ENCODE measurements at regions not wholly inside any gene's neighbourhood (a gene's known extent, or its start where the extent isn't known, plus 50 kb on each side); places are given as distances from the start of the nearest gene placed in this dataset.

DNA sequence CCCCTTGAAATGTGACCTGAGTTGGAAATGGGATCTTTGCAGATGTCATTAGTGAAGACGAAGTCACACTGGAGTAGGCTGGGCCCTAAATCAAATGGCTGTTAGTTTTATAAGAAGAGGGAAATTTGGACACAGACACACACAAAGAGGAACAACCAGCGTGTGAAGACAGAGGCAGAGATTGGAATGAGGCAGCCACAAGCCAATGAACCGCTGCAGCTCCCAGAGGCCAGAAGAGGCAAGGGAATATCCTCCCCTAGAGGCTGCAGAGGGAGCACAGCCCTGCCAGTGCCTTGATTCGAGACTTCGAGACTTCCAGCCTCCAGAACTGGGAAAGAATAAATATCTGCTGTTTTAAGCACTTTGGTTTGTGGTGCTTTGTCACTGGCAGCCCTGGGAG is 484.5 kb downstream of the MN1 start:
- ChIA-PET POLR2A (no interaction called here), CTCF (no interaction called here)
- 95% methylated on average over 4 of the region's 5 CpGs for whole genome bisulfite sequencing (ENCODE audit: insufficient coverage)
- Mint-ChIP-seq H3K4me3 (no peak overlapping the region), H3K9me3 (ENCODE audit: insufficient read depth) (peaks cover 9% of the 10 kb centered on the region), H3K27me3 (peaks cover 33% of the 10 kb centered on the region), H3K4me1 (no peaks in the 10 kb centered on the region), H3K27ac (no peak overlapping the region)
- DNase-seq (no peak), ATAC-seq (ENCODE audit: low read depth) (no peak)
- H3K36me3 ChIP-seq (replicated peaks in 1 of 2; ENCODE audit: control extremely low read depth in 1 of 2, control insufficient read depth in 1 of 2, extremely low read depth in 1 of 2, insufficient read depth in 2 of 2, low read length in 1 of 2), result no peaks in the 10 kb centered on the region
- H3K4me3 ChIP-seq (ENCODE audit: control extremely low read depth in 1 of 5, extremely low read depth in 1 of 5, insufficient read depth in 1 of 5, low read depth in 2 of 5, low read length in 4 of 5), result no peak overlapping the region
- no peaks in the 10 kb centered on the region for H3K27me3 ChIP-seq (replicated peaks in 1 of 4; ENCODE audit: control extremely low read depth in 1 of 4, control insufficient read depth in 3 of 4, insufficient read depth in 4 of 4, low read length in 3 of 4)
- H3K27ac ChIP-seq (ENCODE audit: low read length in 2 of 2), result no peak overlapping the region
- no peaks in the 10 kb centered on the region for H3K4me1 ChIP-seq (ENCODE audit: control insufficient read depth in 2 of 2, insufficient read depth in 2 of 2, low read length in 2 of 2)
- TF ChIP-seq, protein P1, sequence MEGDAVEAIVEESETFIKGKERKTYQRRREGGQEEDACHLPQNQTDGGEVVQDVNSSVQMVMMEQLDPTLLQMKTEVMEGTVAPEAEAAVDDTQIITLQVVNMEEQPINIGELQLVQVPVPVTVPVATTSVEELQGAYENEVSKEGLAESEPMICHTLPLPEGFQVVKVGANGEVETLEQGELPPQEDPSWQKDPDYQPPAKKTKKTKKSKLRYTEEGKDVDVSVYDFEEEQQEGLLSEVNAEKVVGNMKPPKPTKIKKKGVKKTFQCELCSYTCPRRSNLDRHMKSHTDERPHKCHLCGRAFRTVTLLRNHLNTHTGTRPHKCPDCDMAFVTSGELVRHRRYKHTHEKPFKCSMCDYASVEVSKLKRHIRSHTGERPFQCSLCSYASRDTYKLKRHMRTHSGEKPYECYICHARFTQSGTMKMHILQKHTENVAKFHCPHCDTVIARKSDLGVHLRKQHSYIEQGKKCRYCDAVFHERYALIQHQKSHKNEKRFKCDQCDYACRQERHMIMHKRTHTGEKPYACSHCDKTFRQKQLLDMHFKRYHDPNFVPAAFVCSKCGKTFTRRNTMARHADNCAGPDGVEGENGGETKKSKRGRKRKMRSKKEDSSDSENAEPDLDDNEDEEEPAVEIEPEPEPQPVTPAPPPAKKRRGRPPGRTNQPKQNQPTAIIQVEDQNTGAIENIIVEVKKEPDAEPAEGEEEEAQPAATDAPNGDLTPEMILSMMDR (IDR thresholded peaks at IDR 0.05), result no peak
- no peak for TF ChIP-seq EZH2 (IDR thresholded peaks at IDR 0.05; ENCODE audit: borderline replicate concordance, insufficient read depth, low read depth, low read length, poor library complexity, severe bottlenecking)
- no peak overlapping the region for H2AFZ ChIP-seq (ENCODE audit: insufficient read depth, low read depth, low read length, poor library complexity, severe bottlenecking)
- peaks cover 0 to 9% (median 4%) of the 10 kb centered on the region in 3 donors for H3K9me3 ChIP-seq (ENCODE audit: control extremely low read depth in 1 of 3, control insufficient read depth in 2 of 3, insufficient read depth in 1 of 3, low read length in 2 of 3)
- H3K9ac ChIP-seq (ENCODE audit: low read length), result no peak overlapping the region
- H3K4me2 ChIP-seq (replicated peaks; ENCODE audit: low read depth, low read length, poor library complexity, severe bottlenecking), result no peak overlapping the region
- no peaks in the 10 kb centered on the region for H4K20me1 ChIP-seq (ENCODE audit: control insufficient read depth, insufficient read depth, low read length, poor library complexity, severe bottlenecking)
- no peaks in the 10 kb centered on the region for H3K79me2 ChIP-seq (ENCODE audit: control insufficient read depth, insufficient read depth, low read length)
- intact Hi-C loops (cut with micrococcal nuclease), result no loop called here

DNA sequence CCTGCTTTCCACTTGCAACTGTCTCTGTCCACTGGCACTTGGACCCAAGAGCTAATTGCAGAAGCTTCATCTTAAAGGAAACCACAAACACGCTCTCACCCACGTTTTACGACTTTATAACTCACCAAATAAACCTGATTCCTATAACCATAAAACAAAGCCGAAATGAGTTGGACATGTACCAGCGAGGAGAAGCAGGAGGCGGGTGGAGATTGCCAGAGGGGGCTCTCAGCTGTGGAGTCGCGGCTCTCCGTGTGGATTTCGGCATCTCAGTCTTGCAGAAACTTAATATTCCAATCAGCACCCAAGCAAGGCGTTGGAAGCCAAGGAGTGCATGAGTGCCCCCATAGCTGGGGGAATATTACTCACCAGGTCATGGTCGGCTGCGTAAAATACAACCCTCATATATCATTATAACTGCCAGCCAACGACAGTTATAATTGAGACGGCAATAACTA is 483.6 kb downstream of the MN1 start:
- no peak overlapping the region for H3K4me2 ChIP-seq (replicated peaks; ENCODE audit: low read depth, low read length, poor library complexity, severe bottlenecking)
- POLR2A ChIA-PET, result no interaction called here

More for the DNA sequence above, 483.6 kb downstream of the MN1 start:
- Histone ChIP-seq H3K9me3 (ENCODE audit: control extremely low read depth in 1 of 3, control insufficient read depth in 2 of 3, insufficient read depth in 1 of 3, low read length in 2 of 3) (peaks cover 0 to 9% (median 4%) of the 10 kb centered on the region in 3 donors), H3K4me3 (ENCODE audit: control extremely low read depth in 1 of 5, extremely low read depth in 1 of 5, insufficient read depth in 1 of 5, low read depth in 2 of 5, low read length in 4 of 5) (no peak overlapping the region), H3K9ac (ENCODE audit: low read length) (no peak overlapping the region), H3K79me2 (ENCODE audit: control insufficient read depth, insufficient read depth, low read length) (no peaks in the 10 kb centered on the region), H4K20me1 (ENCODE audit: control insufficient read depth, insufficient read depth, low read length, poor library complexity, severe bottlenecking) (no peaks in the 10 kb centered on the region), H3K4me1 (ENCODE audit: control insufficient read depth in 2 of 2, insufficient read depth in 2 of 2, low read length in 2 of 2) (no peaks in the 10 kb centered on the region), H3K27me3 (replicated peaks in 1 of 4; ENCODE audit: control extremely low read depth in 1 of 4, control insufficient read depth in 3 of 4, insufficient read depth in 4 of 4, low read length in 3 of 4) (no peaks in the 10 kb centered on the region), H2AFZ (ENCODE audit: insufficient read depth, low read depth, low read length, poor library complexity, severe bottlenecking) (no peak overlapping the region), H3K27ac (ENCODE audit: low read length in 2 of 2) (no peak overlapping the region), H3K36me3 (replicated peaks in 1 of 2; ENCODE audit: control extremely low read depth in 1 of 2, control insufficient read depth in 1 of 2, extremely low read depth in 1 of 2, insufficient read depth in 2 of 2, low read length in 1 of 2) (no peaks in the 10 kb centered on the region)
- Mint-ChIP-seq H3K27me3 (peaks cover 37% of the 10 kb centered on the region), H3K9me3 (ENCODE audit: insufficient read depth) (peaks cover 9% of the 10 kb centered on the region), H3K4me1 (no peaks in the 10 kb centered on the region), H3K27ac (no peak overlapping the region), H3K4me3 (no peak overlapping the region)
- TF ChIP-seq, protein P1 (IDR thresholded peaks at IDR 0.05), result no peak
- TF ChIP-seq EZH2 (IDR thresholded peaks at IDR 0.05; ENCODE audit: borderline replicate concordance, insufficient read depth, low read depth, low read length, poor library complexity, severe bottlenecking), result no peak
- DNase-seq (no peak), ATAC-seq (ENCODE audit: low read depth) (no peak)
- intact Hi-C loops (cut with micrococcal nuclease), result no loop called here
- WGBS (ENCODE audit: insufficient coverage), result no CpG with 5 or more reads among the region's 15 CpGs
- CTCF ChIA-PET, result no interaction called here
